CD4-positive, alpha-beta T cell treated with Interleukin-1 beta for 1 hour (primary cell): ENCODE measurements at regions not wholly inside any gene's neighbourhood (a gene's known extent, or its start where the extent isn't known, plus 50 kb on each side); places are given as distances from the start of the nearest gene placed in this dataset.
A peak's percentile ranks its signal among the peaks of the same experiment; 100 is the strongest.
"Not testable (repeated sequence)": the region's sequence is repeated elsewhere in the genome, so short reads cannot be mapped to it uniquely, and the experiment has no call there.

Experiments used
- DNase-seq, 2 donors: peaks; one replicate each; pipeline ENCODE4 v3.0.0-alpha.2; 2020 to 2022

DNA sequence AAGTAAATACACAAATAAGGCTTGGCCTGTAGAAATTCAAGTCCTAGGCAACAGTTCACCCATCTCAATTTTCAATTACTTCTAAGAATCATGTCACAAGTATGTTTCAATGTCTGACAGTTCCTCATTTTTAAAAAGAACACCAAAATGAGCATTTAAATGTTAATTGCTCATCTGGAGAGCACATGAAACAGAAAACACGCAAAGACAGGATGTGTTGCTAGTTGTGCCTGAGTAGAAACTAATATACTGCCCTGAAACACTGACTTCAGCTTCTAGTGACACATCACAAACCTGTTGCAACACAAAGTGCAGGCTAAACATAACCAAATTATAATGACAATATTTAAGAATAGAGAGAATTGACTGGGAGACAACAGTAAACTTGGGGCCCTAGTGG, 167.3 kb upstream of the THBS1 start:
- peak in 1 of 2 donors; percentile 23 for DNase-seq

DNA sequence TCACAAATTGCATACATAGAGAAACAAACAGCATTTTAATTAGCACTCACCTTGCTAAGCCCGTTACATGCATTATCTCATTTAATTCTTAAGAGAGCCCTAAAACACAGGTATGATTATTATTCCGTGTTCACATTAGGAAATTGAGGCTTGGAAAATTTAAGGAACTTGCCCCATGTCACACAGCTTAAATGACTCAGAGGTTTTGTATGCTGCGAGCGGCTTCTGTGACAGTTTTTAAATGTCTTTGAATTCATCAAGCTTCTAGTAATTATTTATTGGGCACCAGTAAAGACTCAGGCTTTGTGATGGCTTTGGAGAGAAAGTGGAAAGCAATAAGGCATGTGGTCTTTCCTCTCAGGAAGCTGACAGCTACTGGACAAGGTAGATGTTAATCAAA, 166.7 kb upstream of the THBS1 start:
- DNase-seq = no peak

DNA sequence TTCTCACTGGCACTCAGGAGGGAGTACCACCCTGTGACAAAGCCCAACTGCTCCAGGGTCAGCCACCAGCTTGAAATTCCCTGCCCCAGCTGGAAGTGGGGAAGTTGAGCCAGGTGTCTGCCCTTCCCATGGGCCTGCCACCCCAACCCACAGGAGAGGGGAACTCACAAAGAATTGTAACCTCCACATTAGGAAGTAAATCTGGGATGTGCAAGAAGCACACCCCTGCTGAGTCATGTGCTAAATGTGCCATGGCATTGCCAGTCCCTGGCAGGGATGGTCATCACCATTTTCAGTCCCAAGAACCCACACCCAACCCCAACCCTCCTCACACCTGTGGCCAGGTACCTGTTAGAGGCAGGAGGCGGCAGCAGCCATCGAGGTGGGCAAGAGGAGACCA, 165.2 kb upstream of the THBS1 start:
- DNase-seq = no peak

DNA sequence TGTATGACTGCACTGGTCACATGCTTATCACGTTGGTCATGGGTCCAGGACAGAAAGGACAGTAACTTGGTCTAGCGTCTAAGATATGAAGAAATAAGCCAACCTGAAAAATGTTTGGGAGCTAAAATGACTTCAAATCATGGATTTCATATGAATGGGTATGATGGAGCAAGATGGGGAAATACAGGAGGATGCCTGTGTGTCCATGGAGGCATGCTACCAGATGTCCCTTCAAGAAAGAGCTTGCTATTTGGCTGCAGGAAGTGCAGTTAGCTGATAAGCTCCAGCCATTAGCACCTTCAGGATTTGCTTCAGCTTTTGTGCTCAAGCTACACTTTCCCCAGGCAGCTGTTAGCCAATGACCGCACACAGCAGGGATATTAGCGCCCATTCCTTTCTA, 164.6 kb upstream of the THBS1 start:
- no peak for DNase-seq

DNA sequence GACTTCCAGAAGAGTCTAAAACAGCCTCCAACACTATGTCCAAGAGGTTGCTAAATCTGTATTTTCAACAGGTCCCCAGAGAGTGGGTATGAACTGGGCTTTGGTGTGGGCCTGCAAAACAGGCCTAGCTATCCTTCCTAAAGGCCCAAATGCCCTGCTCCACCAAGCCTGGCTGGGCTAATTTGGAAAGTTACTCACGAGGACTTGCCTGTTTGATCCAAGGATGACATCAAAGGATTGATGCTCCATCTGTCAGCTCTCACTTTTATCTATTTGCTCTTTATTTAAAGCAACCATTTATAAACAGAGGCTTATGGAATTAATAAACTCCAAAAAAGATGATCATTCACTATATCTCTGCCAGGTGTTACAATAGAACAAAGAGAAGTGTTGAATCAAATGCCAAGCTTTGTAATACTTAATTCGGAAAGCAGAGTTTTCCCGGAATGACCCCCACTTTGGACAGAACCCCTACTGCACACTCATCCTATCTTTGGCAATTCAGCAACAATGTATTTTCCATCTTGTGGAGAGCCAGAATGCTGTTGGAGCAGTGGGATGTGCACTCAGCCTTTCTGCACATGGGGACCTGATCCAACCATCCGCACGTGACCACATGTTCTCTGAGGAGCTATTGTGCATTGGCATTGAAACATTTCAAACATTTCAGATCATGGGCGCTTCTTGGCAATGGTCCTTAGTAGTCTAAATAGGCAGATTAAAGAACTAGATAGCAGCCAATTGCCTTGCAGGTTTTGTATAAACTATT, 163.3 kb upstream of the THBS1 start:
- no peak for DNase-seq

DNA sequence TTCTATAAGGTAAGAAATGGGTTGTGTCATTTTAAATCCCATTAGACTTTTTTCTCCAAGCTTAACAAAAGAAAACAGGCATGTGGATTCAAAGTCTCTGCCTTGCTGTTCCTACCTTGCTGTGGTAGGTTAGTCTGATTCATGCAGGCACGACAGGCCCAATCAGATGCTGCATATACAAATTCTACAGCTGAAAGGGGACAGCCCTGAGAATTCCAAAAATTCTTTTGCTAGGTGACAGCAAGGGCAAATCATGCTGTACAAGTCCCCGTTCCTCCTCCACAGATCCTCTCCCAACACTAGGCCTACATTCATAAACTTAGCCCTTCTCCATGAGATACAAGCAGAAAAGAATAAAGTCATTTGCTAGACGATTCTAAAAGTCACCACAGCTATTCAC, 161.2 kb upstream of the THBS1 start:
- DNase-seq = no peak

DNA sequence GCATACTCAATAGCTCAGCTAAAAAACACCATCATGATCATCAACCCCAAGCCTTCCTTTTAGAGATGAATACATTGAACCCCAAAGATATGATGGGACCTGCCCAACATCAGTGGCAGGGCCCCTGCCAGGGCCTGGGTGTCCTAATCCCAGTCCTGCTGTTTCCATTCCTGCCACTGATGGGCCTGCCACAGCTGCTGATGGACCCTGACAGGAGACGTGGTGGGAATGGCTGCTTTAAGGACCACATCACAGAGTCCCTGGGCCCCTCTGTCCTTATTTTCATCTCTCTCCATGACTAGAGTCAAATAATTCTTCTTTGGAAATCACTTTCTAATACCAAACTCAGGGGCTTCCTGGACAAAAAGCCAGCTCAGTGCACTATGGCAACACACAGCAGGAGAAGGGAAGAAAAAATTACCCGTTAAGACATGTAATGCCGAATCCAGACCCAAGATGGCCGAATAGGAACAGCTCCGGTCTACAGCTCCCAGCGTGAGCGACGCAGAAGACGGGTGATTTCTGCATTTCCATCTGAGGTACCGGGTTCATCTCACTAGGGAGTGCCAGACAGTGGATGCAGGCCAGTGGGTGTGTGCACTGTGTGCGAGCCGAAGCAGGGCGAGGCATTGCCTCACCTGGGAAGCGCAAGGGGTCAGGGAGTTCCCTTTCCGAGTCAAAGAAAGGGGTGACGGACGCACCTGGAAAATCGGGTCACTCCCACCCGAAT, 160.6 kb upstream of the THBS1 start:
- not testable (repeated sequence) for DNase-seq

DNA sequence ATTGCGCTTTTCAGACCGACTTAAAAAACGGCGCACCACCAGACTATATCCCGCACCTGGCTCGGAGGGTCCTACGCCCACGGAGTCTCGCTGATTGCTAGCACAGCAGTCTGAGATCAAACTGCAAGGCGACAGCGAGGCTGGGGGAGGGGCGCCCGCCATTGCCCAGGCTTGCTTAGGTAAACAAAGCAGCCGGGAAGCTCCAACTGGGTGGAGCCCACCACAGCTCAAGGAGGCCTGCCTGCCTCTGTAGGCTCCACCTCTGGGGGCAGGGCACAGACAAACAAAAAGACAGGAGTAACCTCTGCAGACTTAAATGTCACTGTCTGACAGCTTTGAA, 160.1 kb upstream of the THBS1 start:
- not testable (repeated sequence) for DNase-seq

DNA sequence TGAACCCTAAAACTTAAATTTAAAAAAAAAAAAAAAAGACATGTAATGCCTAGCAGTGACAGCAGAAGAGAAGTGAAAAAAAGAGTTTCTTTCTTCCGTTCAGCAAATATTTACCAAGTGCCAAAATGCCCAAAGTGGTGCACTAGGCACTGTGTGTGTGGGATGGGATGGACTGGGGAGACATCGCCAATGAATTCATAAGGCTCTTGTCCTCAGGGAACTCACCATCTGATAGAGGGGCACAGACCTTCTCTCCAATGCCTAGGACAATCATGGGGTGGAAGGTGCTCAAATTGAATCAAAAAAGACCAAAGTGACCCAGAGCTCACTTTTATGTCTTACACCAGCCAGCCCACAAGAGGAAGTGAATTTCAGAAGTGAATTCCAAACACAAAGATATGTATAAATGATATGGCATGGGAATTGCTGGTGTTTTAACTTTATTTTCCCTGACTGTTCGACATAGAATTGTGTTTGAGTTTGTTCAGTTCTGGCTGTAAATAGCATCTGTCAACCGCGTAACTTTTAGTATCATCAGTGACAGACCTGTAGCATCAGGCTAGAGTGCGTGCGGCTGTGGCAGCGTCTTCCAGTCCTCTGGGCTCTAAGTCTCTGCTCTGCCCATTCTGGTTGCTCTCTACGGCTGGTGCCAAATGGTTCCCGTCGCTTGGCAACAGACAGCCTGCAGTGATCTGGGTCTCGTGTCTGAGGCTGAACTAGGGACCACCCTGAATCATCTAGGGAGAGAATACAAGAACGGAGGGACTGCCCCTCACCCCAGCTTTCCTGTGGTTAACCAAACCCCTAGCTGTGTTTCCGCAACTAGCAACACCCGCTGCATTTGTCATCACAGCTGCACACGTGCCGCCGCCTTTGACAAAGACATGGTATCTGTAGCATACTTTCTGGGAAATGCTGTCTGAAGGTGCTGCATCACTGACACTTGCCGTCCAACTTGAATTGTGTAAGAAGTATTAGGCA, 154.0 kb upstream of the THBS1 start:
- DNase-seq = peak; percentile 63 to 84

DNA sequence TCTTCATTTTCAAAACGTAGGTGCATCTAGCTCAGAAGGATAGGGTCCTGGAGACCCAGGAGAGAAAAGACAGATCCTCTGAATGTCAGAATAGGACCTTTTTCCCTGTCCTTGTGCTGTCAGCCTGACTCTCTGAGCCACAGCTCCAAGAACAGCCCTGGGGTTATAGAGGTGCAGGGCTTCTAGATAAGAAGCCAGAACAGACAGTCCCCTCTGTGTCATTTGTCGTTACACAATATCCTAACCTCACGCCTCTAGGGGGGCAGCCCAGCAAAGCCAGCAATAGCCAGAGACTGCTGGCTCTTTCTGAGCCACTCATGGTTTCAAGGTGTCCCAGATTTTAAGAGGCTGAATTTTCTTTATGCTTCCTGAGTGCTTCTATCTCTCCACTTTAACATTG, 153.2 kb upstream of the THBS1 start:
- no peak for DNase-seq

DNA sequence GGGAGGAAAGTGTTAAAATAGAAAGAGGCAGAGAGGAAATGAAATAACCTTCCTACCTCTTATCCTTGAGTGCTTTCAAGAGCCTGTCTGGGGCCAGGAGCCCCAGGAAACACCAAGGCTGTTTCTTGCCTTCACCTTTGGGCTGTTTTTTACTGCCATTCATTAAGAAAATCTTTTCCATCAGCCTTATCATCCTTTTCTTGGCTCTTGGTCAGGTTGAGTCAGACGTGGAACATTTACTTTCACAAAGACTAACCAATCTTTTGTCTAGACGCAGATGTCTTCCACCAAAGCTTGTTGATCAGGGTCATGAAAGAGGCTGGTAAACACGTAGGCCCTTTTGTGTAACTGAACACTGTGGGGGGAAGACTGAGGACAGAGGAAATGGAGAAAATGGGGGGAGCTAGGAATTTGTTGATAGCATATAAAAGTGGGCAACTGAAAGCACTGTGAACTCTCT, 151.0 kb upstream of the THBS1 start:
- DNase-seq = no peak

DNA sequence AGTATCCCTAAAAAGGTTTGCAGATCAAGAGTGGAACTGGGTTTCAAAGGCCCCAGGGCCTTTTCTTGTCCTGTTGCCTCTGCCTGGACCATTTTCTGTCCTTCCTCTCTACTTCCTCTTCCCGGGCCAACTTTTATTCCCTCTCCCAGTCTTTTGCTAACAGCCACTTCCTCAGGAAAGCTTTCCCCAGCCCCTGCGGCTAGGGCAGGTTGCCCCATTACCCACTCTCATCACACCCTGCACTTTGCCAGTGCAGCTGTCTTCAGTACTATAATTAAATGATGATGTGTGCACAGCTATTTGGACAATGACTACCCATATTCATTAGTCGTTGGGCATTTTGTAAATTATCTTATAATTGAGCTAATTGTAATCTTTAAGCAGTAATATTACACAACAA, 150.5 kb upstream of the THBS1 start:
- DNase-seq = no peak

DNA sequence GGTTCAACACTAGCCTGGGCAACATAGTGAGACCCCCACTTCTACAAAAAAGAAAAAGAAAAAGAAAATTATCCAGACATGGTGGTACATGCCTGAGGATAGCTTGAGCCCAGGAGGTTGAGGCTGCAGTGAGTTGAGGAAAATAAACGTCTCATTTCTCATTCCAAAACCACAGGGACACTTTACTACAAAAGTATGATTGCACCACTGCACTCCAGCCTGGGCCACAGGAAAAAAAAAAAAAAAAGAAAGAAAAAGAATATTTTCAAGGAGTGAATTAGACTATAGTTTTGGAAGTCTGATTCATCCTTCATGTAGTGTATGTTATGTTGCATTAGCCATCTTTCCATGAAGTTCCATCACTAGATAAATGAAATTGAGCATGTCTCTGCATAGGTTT, 149.5 kb upstream of the THBS1 start:
- DNase-seq = no peak

DNA sequence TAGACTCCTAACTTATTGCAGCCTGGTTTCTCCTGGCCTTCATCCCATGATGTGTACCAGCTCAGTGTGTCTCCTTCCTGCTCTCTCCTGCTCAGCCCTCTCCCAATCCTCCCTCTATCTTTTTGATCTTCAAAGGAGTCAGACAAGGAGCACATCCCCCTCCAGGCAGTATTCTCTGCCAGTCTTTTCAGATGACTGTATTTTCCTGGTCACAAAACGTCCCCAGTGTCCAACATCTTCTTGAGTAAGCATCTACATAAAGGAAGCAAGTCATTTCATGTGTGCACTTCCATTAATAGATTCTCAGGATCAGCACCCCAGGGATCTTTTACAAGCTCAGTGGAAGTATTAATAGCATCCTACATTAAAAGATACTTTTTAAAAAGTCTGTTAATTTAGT, 148.9 kb upstream of the THBS1 start:
- no peak for DNase-seq

DNA sequence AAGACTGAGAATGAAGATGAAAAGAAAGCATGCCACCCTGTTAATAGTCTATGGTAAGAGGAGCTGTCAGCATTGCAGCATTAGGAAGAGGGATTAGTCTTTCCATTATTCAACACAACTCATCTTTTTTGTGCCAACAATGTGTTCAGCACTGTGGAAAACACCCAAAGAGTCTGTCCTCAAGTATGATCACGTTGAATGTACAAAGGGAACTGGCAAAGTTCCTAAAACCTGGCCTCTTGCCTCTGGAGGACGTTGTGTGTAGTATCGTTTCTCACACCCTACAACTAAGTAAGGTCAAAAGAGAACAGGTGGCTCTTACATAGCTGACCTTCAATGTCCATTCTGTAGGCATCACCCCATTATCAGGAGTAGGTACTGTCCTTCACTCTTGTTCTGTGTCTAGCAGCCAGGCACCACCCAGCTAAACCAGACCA, 147.9 kb upstream of the THBS1 start:
- DNase-seq = no peak

DNA sequence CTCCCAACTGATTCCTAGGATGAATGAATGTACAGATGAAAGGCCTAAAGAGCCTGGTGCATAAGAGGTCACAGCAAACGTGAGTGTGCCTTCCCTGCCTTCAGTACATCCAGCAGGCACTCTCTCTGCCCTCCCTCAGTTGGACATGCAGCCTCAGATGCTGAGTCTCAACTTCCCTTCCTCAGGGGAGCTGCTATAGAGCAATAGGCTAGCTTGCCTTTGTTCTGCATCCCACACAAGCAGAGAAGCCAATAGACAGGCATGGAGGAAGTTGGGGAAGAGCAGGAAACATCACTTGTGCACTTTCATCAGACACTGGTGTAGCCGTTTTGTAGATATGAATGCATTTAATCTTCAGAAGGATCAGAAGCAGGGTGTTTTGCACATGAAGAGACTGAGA, 147.5 kb upstream of the THBS1 start:
- no peak for DNase-seq

DNA sequence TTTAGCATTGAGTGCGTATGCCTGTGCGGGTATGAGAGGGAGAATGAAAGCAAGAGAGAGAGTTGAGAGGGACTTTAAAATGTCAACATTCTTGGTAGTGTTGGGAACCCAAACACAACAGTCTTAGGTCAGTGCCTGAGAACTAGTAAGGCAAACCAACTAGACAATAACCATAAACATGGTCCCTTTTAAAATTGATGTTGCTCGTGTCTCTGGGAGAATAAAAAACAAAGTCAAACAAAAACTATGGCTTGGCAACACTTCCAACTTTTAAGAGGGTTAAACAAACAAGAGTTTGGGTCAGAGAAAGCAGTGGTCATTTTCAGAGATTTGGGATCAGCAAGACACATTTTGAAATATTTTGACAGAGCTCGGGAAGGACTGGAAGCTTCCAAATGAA, 146.7 kb upstream of the THBS1 start:
- no peak for DNase-seq

DNA sequence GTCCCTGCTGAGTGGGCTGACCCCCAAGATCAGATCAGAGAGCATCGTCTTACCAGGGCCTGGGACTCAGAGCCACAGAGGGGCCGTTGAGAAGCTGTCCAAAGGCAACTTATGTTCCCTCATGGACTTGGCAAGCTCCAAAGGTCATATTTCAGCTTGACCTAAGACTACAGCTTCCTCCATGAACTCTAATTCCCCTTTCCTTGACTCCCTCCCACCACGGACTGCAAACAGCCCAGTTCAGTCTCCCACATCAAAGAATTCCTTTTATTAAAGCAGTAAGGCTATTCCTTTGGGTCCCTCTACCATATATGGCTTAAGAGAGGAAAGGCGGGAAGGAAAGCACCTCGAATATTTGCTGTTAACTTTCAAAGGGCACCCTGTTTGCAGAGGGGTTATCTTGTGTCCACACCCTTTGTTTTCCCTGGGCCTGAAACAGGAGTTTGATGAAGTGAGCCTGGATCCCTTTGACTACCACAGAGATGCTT, 146.1 kb upstream of the THBS1 start:
- DNase-seq = no peak

DNA sequence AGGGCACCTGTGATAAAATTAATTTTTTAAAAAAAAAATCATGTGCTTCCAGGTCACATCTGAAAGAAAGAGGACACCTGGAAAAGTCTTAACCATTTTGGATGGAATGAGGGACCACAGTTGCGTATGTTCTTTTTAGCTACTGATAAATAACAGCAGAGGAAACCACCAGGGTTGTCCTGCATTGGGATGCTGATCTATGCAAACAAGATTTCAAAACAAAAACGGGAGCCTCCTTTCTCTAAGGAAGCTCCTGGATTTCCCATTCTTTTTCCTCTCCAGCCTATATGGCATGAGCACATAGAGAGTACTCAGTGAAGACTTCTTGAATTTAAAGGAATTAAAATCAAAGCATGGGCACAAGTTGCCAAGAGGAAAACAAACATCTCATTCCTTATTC, 145.6 kb upstream of the THBS1 start:
- DNase-seq = no peak

DNA sequence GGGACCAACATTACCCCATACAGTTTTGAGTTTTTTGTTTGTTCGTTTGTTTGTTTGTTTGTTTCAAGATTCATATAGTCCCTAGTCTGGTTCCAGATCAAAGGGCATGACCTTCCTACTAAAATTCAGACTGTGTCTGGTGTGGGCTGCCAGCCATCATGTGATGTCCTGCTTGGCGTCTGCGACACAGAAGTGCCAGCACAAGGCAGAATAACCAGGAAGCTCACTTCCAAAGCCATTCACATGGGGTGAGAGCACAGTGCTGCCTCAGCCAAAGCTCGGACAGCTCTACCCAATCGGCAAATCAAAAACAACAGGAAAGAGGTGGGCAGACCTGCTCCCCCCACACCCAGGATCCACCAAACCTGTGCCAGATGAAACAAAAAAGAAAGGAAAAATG, 142.6 kb upstream of the THBS1 start:
- no peak for DNase-seq

DNA sequence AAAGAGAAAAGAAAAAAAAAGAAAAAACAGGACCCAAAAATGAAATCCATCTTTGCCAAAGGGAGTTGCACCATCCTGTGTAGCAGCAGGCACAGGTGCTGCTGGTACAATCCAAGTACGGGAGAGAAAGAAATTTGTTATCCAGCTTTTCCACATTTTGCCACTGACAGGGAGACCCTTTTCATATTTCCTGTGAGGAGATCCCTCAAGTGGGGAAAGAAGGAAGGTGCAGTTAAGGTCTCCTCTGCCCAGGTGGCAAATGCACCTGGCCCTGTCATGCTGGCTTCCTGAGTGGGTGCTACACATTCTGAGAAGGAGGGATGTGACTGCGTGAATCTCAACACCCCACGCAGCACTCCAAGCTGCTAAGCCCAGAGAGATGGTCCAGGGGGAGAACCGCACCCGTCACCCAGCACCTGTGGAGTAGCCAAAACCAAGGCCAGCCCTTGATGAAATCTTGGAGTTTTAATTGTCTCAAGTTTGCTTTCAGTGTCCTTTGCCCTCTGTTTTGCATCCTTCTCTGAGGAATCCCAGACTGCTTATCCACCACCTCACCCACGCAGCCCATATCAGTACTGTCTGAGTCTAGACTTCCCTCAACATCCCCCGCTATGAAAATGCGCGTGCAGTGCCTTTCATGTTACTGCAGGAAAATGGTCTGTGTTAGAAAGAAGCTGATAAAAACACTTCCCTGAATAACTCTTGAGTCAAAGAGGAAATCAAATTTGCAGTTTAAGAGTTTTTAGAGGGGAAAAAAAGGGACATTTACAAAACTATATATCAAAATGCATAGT, 141.9 kb upstream of the THBS1 start:
- DNase-seq = no peak

DNA sequence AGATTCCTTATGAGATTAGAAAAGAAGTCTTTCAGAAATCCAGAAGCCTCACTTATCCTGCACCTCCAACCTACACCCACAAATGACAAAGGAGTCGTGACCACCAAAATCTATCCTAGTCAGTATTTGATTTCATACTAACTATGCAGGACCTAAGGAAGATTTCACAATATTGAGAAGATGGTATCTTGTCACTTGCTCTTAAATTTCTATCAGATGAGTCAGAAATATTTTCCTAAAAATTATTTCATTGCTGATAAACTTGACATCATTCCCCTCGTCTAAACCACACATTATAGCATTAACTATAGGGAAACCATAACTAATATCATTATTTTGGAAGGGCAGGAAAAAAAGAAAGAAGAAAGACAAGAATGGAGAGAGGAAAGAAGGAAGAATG, 138.0 kb upstream of the THBS1 start:
- no peak for DNase-seq
